Cardiac muscle cell (in vitro differentiated cells and primary cell): ENCODE measurements at regions not wholly inside any gene's neighbourhood (a gene's known extent, or its start where the extent isn't known, plus 50 kb on each side); places are given as distances from the start of the nearest gene placed in this dataset.
"Not testable (repeated sequence)": the region's sequence is repeated elsewhere in the genome, so short reads cannot be mapped to it uniquely, and the experiment has no call there.

ENCODE experiments used
- DNase-seq, 2 donors: peaks; one replicate each; pipeline versions ENCODE4 v3.0.0 to v3.0.0-alpha.2; 2010 to 2017; ENCODE audit warnings: low read depth in 1 of 2, low spot score in 1 of 2
- H3K27ac ChIP-seq: fragments of 200-600 bp; sonication (generic); 2 replicates; pipeline ENCODE4 v1.5.1; 2016
- H3K27me3 ChIP-seq: fragments of 200-600 bp; sonication (generic); 2 replicates; pipeline ENCODE4 v1.6.0; 2016; ENCODE audit warnings: control low read depth
- H3K36me3 ChIP-seq: fragments of 200-600 bp; sonication (generic); 2 replicates; pipeline ENCODE4 v1.5.1; 2016; ENCODE audit warnings: control low read depth
- H3K4me1 ChIP-seq: fragments of 200-600 bp; sonication (generic); 2 replicates; pipeline ENCODE4 v1.8.1; 2017; ENCODE audit warnings: low read depth, mild to moderate bottlenecking, mixed run types
- H3K4me3 ChIP-seq: fragments of 200-600 bp; sonication (generic); 2 replicates; pipeline ENCODE4 v1.5.1; 2016; ENCODE audit warnings: mild to moderate bottlenecking
- H3K9me3 ChIP-seq: fragments of 200-600 bp; sonication (generic); 2 replicates; pipeline ENCODE4 v1.5.1; 2017; ENCODE audit warnings: low read depth, mild to moderate bottlenecking, control low read depth
- CTCF ChIP-seq: IDR thresholded peaks from 2 replicates; pipeline ENCODE4 v1.5.1; 2012; ENCODE audit warnings: low read depth, mild to moderate bottlenecking, low read length

- not testable (repeated sequence) for H3K4me1 ChIP-seq, H3K9me3 ChIP-seq, H3K27ac ChIP-seq, H3K4me3 ChIP-seq, DNase-seq, H3K36me3 ChIP-seq, H3K27me3 ChIP-seq
These were observed 99.2 kb downstream of the ZNF100 start for GRCh38 chr19:21668072-21668773.

GRCh38 chr19:21655540-21656126, 111.7 kb downstream of the ZNF100 start:
- Histone ChIP-seq H3K27me3 (no peaks in the 10 kb centered on the region), H3K9me3 (peaks cover 3% of the 10 kb centered on the region), H3K36me3 (no peaks in the 10 kb centered on the region), H3K27ac (no peak overlapping the region), H3K4me1 (no peaks in the 10 kb centered on the region), H3K4me3 (no peak overlapping the region)
- DNase-seq: no peak
- TF ChIP-seq CTCF: no peak

- not testable (repeated sequence) for H3K27ac ChIP-seq, DNase-seq, H3K27me3 ChIP-seq, H3K36me3 ChIP-seq, H3K4me3 ChIP-seq, H3K4me1 ChIP-seq, H3K9me3 ChIP-seq
These were observed 115.9 kb downstream of the ZNF100 start for GRCh38 chr19:21651478-21651877.

GRCh38 chr19:21638776-21639175, 128.6 kb downstream of the ZNF100 start:
- Histone ChIP-seq H3K4me3 (no peak overlapping the region), H3K9me3 (no peaks in the 10 kb centered on the region), H3K27ac (no peak overlapping the region), H3K4me1 (no peaks in the 10 kb centered on the region), H3K27me3 (no peaks in the 10 kb centered on the region), H3K36me3 (no peaks in the 10 kb centered on the region)
- no peak for TF ChIP-seq CTCF
- no peak for DNase-seq

GRCh38 chr19:21626924-21627697, 121.7 kb downstream of the ZNF429 start:
- H3K9me3 ChIP-seq: no peaks in the 10 kb centered on the region
- TF ChIP-seq CTCF: no peak
- H3K27ac ChIP-seq: no peak overlapping the region
- no peaks in the 10 kb centered on the region for H3K27me3 ChIP-seq
- H3K4me3 ChIP-seq: no peak overlapping the region
- H3K36me3 ChIP-seq: no peaks in the 10 kb centered on the region
- H3K4me1 ChIP-seq: no peaks in the 10 kb centered on the region
- DNase-seq: no peak

GRCh38 chr19:21626091-21626490, 120.7 kb downstream of the ZNF429 start:
- no peak for TF ChIP-seq CTCF
- no peak for DNase-seq
- Histone ChIP-seq H3K9me3 (no peaks in the 10 kb centered on the region), H3K27me3 (no peaks in the 10 kb centered on the region), H3K36me3 (no peaks in the 10 kb centered on the region), H3K4me1 (no peaks in the 10 kb centered on the region), H3K27ac (no peak overlapping the region), H3K4me3 (no peak overlapping the region)
